ENCODE measurements at regions not wholly inside any gene's neighbourhood (a gene's known extent, or its start where the extent isn't known, plus 50 kb on each side); places are given as distances from the start of the nearest gene placed in this dataset.

- no peak for DNase-seq (ENCODE audit: low spot score)
These were observed 892.2 kb downstream of the BCL11B start for GRCh38 chr14:98379830-98380229.

GRCh38 chr14:98382662-98383061 is 889.3 kb downstream of the BCL11B start:
- DNase-seq (ENCODE audit: low spot score), result no peak

- DNase-seq (ENCODE audit: low spot score), result no peak
These were observed 886.1 kb downstream of the BCL11B start for GRCh38 chr14:98385851-98386250.

- DNase-seq (ENCODE audit: low spot score), result no peak
These were observed 880.9 kb downstream of the BCL11B start for GRCh38 chr14:98391061-98391460.

GRCh38 chr14:98393527-98393926 is 878.5 kb downstream of the BCL11B start:
- no peak for DNase-seq (ENCODE audit: low spot score)

DNA sequence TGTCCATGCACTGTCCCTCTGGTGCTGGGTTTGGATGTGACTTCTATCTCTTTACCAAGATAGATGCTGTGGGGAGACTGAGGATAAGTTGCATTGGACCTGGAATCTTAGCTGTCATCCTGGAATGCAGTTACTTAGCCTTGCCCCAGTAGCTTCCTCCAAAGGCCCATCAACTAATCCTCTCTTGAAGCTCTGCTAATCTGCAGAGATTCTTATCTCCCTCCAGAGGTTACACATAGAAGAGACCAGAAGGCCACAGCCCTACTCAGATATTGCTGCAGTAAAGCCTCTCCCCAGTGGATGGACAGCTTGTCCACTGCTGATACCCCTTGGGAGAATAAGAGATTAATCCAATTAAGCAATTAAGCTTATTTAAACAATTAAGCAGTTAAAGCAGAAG is 867.2 kb downstream of the BCL11B start:
- DNase-seq (ENCODE audit: low spot score), result no peak

- no peak for DNase-seq (ENCODE audit: low spot score)
These were observed 863.9 kb downstream of the BCL11B start for GRCh38 chr14:98408024-98408555.

GRCh38 chr14:98408713-98409112 is 863.3 kb downstream of the BCL11B start:
- DNase-seq (ENCODE audit: low spot score), result no peak

DNA sequence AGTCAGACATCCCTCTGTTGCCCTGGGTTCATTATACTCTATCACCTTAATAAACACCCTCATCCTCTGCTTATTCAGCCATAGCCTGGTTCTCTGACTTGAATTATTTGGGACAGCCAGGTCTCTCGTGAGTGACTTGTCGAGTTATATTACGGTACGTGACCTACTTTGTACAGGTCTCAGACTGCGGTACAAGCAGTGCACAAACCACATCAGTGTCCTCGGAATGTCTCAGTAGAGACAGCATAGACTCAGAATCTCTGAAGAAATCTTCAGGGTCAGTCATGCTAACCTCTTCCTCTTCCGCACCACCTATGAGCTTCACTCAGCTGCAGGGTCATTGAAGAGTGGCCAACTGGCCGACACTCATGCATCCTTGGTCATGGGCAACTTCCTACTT is 860.8 kb downstream of the BCL11B start:
- no peak for DNase-seq (ENCODE audit: low spot score)

DNA sequence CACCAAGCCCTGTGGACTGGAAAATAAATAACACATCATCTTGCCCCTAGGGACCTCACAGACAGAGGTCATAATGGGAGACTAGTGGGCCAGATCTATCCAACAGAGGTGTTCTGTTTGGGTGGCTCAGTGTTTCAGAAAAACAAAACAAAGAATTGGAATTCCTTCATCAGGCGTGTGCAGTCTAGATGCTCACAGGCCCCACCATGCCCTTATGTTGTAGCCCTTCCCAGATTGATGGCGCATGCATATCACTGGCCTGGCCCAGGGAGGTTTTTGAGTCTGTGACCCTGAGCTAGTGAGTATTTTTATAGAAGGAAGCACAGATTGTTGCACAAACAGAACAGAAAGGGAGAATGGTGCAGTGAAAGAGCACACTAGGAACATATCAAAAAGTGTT is 859.6 kb downstream of the BCL11B start:
- DNase-seq (ENCODE audit: low spot score), result no peak

DNA sequence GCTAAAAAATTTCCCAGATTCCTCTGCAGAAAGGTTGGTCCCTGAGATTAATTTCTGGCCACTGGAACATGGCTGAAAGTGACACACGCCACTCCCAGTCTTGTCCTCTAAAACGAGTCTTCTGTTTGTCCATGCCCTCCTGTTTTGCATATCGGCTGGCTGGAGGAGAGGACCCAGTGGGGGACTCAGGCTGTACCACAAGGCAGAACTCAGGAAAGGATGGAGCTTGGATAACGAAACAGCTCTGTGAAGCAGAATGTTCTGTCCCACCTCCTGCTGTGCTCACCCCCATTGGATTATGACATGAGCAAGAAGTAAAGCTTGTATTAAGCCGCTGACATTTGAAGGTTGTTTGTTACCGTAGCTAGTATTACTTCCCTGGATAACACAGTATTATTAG is 856.2 kb downstream of the BCL11B start:
- DNase-seq (ENCODE audit: low spot score), result no peak

- DNase-seq (ENCODE audit: low spot score), result no peak
These were observed 855.0 kb downstream of the BCL11B start for GRCh38 chr14:98417001-98417400.

DNA sequence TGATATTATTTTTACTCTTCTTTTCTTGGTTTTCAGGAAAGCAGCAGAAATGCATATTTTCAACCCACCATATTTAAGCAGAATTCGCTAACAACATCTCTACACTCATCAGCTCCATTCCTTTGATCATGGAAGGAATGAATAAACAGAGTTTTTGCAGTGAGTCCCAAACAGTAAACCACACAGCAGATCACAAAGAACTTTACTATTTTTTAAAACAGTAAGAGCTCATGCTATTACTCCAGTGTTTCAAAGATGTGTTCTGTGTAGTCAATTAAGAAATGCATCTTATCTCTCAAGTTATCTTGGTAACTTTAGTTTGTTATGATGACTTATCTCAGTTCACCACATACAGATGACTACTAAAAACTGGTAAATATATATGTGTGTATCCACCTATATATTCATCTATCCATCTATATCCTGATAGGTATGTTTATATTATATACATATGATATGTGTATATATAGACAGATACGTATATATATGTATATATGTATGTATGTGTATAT is 843.5 kb downstream of the BCL11B start:
- DNase-seq (ENCODE audit: low spot score), result no peak

GRCh38 chr14:98433436-98433835 is 838.6 kb downstream of the BCL11B start:
- DNase-seq (ENCODE audit: low spot score), result no peak

DNA sequence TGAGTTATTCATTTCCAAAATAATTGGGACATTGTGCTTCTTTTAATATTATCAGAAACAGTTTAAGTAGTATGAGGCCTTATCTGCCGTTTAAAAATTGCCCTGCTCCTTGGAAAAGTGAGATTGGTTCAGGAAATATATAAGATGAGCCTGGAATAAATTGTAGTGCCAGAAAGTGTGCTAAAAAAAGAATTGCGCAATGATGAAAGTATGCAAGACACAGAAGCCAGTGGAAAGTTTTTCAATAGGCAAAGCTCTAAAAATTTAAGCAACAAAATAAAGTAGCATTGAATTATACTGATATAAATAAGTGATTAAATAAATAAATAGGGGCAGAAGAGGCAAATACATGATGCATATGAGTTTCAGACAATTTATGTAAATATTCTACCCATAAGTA is 834.9 kb downstream of the BCL11B start:
- no peak for DNase-seq (ENCODE audit: low spot score)

DNA sequence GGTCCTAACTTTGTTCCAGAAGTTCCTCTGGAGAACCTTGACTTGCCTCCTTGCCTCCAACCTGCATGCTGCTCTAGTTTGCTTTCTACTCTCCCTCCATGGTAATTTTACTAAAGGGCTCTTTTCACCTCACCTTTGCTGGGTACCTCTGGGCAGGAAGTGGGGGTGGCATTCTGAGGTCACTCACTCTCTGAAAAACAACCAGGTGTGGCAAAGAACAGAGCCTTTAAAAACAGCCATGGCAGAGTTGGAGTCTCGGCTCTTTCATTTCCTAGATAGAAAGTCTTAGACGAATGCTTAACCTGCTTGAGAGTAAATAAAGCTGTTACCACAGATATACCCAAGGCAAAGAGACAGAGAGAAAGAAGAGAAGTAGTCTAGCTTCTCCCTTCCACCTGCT is 827.9 kb downstream of the BCL11B start:
- DNase-seq (ENCODE audit: low spot score), result no peak

- no peak for DNase-seq (ENCODE audit: low spot score)
These were observed 826.3 kb downstream of the BCL11B start for GRCh38 chr14:98445718-98446117.

DNA sequence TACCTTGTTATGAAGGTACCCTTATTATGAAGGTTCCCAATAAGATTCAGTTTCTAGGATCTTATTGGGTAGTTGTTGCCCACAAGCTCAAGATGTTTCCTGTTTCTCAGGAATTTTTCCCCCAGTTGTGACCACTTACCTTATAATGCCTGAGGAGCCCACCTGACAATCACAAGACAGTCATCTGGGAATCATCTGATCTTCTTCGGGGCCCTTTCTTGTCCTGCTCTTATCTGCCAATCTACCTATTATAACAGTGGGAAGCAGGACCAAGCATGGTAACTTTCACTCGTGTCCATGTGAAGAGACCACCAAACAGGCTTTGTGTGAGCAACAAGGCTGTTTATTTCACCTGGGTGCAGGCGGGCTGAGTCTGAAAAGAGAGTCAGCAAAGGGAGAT is 825.5 kb downstream of the BCL11B start:
- DNase-seq (ENCODE audit: low spot score), result no peak

DNA sequence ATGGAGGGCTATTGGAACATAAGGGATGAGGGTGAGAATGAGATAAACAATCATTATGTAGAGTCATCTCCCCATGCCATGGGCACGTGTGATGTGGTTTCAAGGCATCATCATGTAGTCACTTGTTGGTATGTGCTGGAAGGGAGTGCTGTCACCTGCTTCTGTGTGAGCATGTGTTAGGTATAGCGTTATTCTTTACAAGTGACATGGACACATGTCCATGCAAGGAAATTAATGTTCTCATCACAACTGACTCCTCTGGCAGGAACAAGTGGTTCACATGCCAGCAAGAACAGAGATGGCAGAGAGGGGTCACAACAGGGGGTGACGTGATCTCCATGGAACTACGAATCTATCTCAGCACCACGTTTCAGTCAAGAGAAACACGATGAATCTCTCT is 815.8 kb downstream of the BCL11B start:
- no peak for DNase-seq (ENCODE audit: low spot score)

GRCh38 chr14:98458702-98459101 is 813.3 kb downstream of the BCL11B start:
- DNase-seq (ENCODE audit: low spot score), result no peak

- DNase-seq (ENCODE audit: low spot score), result no peak
These were observed 809.1 kb downstream of the BCL11B start for GRCh38 chr14:98462908-98463307.

- peak; percentile 74 for DNase-seq (ENCODE audit: low spot score)
These were observed 805.2 kb downstream of the BCL11B start for GRCh38 chr14:98466807-98467206.

GRCh38 chr14:98470663-98471062 is 801.3 kb downstream of the BCL11B start:
- DNase-seq (ENCODE audit: low spot score), result no peak

DNA sequence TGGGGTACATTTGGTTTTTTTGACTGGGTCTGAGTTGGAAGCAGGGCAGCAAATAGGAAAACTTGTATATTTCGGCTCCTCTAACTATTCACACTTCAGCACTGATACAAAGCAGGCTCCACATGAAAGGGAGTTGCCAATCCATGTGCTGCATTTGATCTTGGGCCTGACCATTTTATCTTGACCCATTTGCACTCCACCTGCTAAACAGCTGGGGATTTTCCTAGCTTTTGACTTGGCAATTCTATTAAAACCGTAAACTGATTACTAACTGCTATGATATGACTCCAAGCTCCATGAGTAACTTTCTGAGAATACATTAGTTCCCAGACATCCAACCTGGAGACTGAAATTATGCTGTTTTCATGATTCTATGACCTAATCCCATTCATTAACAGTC is 797.1 kb downstream of the BCL11B start:
- no peak for DNase-seq (ENCODE audit: low spot score)

DNA sequence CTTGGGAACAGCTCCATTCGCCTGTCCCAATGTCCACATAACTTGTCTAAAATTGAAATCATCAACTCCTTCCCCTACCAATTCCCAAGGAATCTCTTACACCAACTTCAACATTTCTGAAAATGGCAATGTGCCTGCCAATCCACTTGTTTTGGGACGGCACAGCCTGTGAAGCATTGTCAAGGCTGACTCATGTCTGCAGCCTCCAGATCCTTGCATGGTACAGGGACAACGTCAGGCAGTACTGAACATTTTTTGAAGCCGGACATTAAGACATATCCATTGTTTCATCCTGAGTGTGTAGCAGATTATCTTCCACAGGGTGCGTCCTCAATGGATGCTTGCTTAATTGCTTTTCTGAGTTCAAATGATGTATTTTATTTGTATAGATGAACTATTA is 794.1 kb downstream of the BCL11B start:
- DNase-seq (ENCODE audit: low spot score), result peak; percentile 22

Data from AG08395 (cell line).